ENCODE measurements at regions not wholly inside any gene's neighbourhood (a gene's known extent, or its start where the extent isn't known, plus 50 kb on each side); places are given as distances from the start of the nearest gene placed in this dataset.

DNA sequence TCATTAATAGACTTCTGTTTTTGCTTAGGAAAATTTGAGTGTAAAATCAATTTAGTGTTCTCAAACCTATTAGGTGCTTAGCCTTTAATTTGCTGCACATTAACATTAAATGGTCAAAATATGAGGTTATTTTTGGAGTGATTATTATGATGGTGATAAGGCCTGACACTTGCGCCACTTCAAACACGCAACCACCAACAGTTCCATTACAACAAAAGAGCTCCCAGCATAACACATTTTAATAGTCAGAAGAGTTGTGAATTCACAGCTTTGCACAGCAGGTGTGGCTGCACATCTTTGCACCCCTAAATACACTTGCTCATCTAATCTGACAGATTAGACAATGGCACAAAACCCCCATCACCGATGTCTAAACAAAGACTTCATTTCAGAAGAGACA is 940.7 kb downstream of the NR2F1-AS1 start:
- peaks cover 4 to 8% (median 4%) of the 10 kb centered on the region in 3 donors for H3K4me1 ChIP-seq (ENCODE audit: control insufficient read depth in 2 of 3, insufficient read depth in 2 of 3, low read depth in 1 of 3, low read length in 3 of 3)
- no peaks in the 10 kb centered on the region for H3K36me3 ChIP-seq (ENCODE audit: control insufficient read depth in 2 of 3, insufficient read depth in 3 of 3, low read length in 3 of 3)
- H3K9me3 ChIP-seq (ENCODE audit: control insufficient read depth in 2 of 3, insufficient read depth in 1 of 3, low read length in 3 of 3) = no peaks in the 10 kb centered on the region
- intact Hi-C loops (cut with DNase I) = no loop called here
- no peak overlapping the region for H3K4me3 ChIP-seq (ENCODE audit: low read length in 3 of 3)
- no peaks in the 10 kb centered on the region for H3K27me3 ChIP-seq (ENCODE audit: control insufficient read depth, insufficient read depth, low read length)
- no peak overlapping the region for H3K9ac ChIP-seq (ENCODE audit: low read length in 3 of 3)
- no peak for FAIRE-seq
- no peak overlapping the region for H3K27ac ChIP-seq (ENCODE audit: low read depth in 2 of 2, low read length in 2 of 2)
- TF ChIP-seq, protein P1, sequence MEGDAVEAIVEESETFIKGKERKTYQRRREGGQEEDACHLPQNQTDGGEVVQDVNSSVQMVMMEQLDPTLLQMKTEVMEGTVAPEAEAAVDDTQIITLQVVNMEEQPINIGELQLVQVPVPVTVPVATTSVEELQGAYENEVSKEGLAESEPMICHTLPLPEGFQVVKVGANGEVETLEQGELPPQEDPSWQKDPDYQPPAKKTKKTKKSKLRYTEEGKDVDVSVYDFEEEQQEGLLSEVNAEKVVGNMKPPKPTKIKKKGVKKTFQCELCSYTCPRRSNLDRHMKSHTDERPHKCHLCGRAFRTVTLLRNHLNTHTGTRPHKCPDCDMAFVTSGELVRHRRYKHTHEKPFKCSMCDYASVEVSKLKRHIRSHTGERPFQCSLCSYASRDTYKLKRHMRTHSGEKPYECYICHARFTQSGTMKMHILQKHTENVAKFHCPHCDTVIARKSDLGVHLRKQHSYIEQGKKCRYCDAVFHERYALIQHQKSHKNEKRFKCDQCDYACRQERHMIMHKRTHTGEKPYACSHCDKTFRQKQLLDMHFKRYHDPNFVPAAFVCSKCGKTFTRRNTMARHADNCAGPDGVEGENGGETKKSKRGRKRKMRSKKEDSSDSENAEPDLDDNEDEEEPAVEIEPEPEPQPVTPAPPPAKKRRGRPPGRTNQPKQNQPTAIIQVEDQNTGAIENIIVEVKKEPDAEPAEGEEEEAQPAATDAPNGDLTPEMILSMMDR (IDR thresholded peaks at IDR 0.05; ENCODE audit: borderline replicate concordance, extremely low read depth, insufficient read depth) = no peak
- DNase-seq = no peak

GRCh38 chr5:92637960-92638359 is 943.1 kb downstream of the NR2F1-AS1 start:
- intact Hi-C loops (cut with DNase I) = no loop called here
- FAIRE-seq (no peak), DNase-seq (peak in 1 of 5 donors; percentile 24)

GRCh38 chr5:92637247-92637646 is 943.8 kb downstream of the NR2F1-AS1 start:
- no peak overlapping the region for H3K27ac ChIP-seq (ENCODE audit: low read depth in 2 of 2, low read length in 2 of 2)
- TF ChIP-seq, protein P1 (IDR thresholded peaks at IDR 0.05; ENCODE audit: borderline replicate concordance, extremely low read depth, insufficient read depth) = no peak
- H3K36me3 ChIP-seq (ENCODE audit: control insufficient read depth in 2 of 3, insufficient read depth in 3 of 3, low read length in 3 of 3) = no peaks in the 10 kb centered on the region
- FAIRE-seq = no peak
- no peaks in the 10 kb centered on the region for H3K9me3 ChIP-seq (ENCODE audit: control insufficient read depth in 2 of 3, insufficient read depth in 1 of 3, low read length in 3 of 3)
- peak in 1 of 5 donors; percentile 26 for DNase-seq
- H3K27me3 ChIP-seq (ENCODE audit: control insufficient read depth, insufficient read depth, low read length) = no peaks in the 10 kb centered on the region
- H3K9ac ChIP-seq (ENCODE audit: low read length in 3 of 3) = no peak overlapping the region
- H3K4me3 ChIP-seq (ENCODE audit: low read length in 3 of 3) = no peak overlapping the region
- intact Hi-C loops (cut with DNase I) = no loop called here
- H3K4me1 ChIP-seq (ENCODE audit: control insufficient read depth in 2 of 3, insufficient read depth in 2 of 3, low read depth in 1 of 3, low read length in 3 of 3) = peaks cover 0 to 8% (median 4%) of the 10 kb centered on the region in 3 donors

More at GRCh38 chr5:92637960-92638359, 943.1 kb downstream of the NR2F1-AS1 start:
- no peaks in the 10 kb centered on the region for H3K36me3 ChIP-seq (ENCODE audit: control insufficient read depth in 2 of 3, insufficient read depth in 3 of 3, low read length in 3 of 3)
- peaks cover 0 to 8% (median 4%) of the 10 kb centered on the region in 3 donors for H3K4me1 ChIP-seq (ENCODE audit: control insufficient read depth in 2 of 3, insufficient read depth in 2 of 3, low read depth in 1 of 3, low read length in 3 of 3)
- H3K9me3 ChIP-seq (ENCODE audit: control insufficient read depth in 2 of 3, insufficient read depth in 1 of 3, low read length in 3 of 3) = no peaks in the 10 kb centered on the region
- TF ChIP-seq, protein P1 (IDR thresholded peaks at IDR 0.05; ENCODE audit: borderline replicate concordance, extremely low read depth, insufficient read depth) = no peak
- no peak overlapping the region for H3K27ac ChIP-seq (ENCODE audit: low read depth in 2 of 2, low read length in 2 of 2)
- no peaks in the 10 kb centered on the region for H3K27me3 ChIP-seq (ENCODE audit: control insufficient read depth, insufficient read depth, low read length)
- H3K9ac ChIP-seq (ENCODE audit: low read length in 3 of 3) = no peak overlapping the region
- no peak overlapping the region for H3K4me3 ChIP-seq (ENCODE audit: low read length in 3 of 3)

- Histone ChIP-seq H3K36me3 (ENCODE audit: control insufficient read depth in 2 of 3, insufficient read depth in 3 of 3, low read length in 3 of 3) (no peaks in the 10 kb centered on the region), H3K27me3 (ENCODE audit: control insufficient read depth, insufficient read depth, low read length) (no peaks in the 10 kb centered on the region), H3K4me1 (ENCODE audit: control insufficient read depth in 2 of 3, insufficient read depth in 2 of 3, low read depth in 1 of 3, low read length in 3 of 3) (peaks cover 0 to 2% (median 0%) of the 10 kb centered on the region in 3 donors), H3K4me3 (ENCODE audit: low read length in 3 of 3) (no peak overlapping the region), H3K9me3 (ENCODE audit: control insufficient read depth in 2 of 3, insufficient read depth in 1 of 3, low read length in 3 of 3) (no peaks in the 10 kb centered on the region), H3K27ac (ENCODE audit: low read depth in 2 of 2, low read length in 2 of 2) (no peak overlapping the region), H3K9ac (ENCODE audit: low read length in 3 of 3) (no peak overlapping the region)
- no peak for FAIRE-seq
- intact Hi-C loops (cut with DNase I) = no loop called here
- DNase-seq = peak in 4 of 5 donors; percentile 15 to 63 (median 46)
- TF ChIP-seq, protein P1 (IDR thresholded peaks at IDR 0.05; ENCODE audit: borderline replicate concordance, extremely low read depth, insufficient read depth) = no peak
These were observed 946.0 kb downstream of the NR2F1-AS1 start for GRCh38 chr5:92635001-92635461.
